AG09309 (cell line): ENCODE measurements at regions not wholly inside any gene's neighbourhood (a gene's known extent, or its start where the extent isn't known, plus 50 kb on each side); places are given as distances from the start of the nearest gene placed in this dataset.
A peak's percentile ranks its signal among the peaks of the same experiment; 100 is the strongest.
"Not testable (repeated sequence)": the region's sequence is repeated elsewhere in the genome, so short reads cannot be mapped to it uniquely, and the experiment has no call there.

ENCODE experiments used
- DNase-seq: peaks from one replicate; pipeline ENCODE4 v3.0.0-alpha.2; 2010; ENCODE audit warnings: low read depth
- H3K4me3 ChIP-seq: 2 replicates; pipeline ENCODE4 v1.5.1; 2011; ENCODE audit warnings: mild to moderate bottlenecking, low read depth, low read length, moderate library complexity; ENCODE audit not compliant: control insufficient read depth
- TF ChIP-seq, protein P1 (sequence below): IDR thresholded peaks from 2 replicates; pipeline ENCODE4 v1.5.1; 2011; ENCODE audit warnings: mild to moderate bottlenecking, low read depth, low read length, inconsistent platforms; ENCODE audit not compliant: insufficient read depth, control insufficient read depth; ENCODE audit errors: missing control alignments

DNA sequence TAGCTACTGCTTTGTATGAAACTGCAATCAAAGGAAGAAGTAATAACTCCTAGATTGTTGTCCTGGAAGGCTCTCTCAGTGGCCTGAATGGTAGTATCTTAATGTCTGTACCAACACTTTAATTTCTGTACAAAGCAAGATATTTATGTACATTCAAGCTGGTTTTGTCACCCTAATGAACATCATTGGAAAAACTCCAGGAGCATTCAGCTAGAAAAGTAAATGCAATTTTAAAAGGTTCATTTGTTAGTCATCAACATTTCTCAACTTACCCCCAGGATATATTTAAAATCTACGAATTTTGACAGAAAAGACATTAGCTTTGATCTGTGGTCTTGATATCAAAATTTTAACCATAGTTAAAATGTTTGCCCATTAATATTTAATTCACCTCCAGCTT is 80.0 kb upstream of the FGF13 start:
- DNase-seq, result no peak
- no peak overlapping the region for H3K4me3 ChIP-seq
- TF ChIP-seq, protein P1, sequence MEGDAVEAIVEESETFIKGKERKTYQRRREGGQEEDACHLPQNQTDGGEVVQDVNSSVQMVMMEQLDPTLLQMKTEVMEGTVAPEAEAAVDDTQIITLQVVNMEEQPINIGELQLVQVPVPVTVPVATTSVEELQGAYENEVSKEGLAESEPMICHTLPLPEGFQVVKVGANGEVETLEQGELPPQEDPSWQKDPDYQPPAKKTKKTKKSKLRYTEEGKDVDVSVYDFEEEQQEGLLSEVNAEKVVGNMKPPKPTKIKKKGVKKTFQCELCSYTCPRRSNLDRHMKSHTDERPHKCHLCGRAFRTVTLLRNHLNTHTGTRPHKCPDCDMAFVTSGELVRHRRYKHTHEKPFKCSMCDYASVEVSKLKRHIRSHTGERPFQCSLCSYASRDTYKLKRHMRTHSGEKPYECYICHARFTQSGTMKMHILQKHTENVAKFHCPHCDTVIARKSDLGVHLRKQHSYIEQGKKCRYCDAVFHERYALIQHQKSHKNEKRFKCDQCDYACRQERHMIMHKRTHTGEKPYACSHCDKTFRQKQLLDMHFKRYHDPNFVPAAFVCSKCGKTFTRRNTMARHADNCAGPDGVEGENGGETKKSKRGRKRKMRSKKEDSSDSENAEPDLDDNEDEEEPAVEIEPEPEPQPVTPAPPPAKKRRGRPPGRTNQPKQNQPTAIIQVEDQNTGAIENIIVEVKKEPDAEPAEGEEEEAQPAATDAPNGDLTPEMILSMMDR, result no peak

DNA sequence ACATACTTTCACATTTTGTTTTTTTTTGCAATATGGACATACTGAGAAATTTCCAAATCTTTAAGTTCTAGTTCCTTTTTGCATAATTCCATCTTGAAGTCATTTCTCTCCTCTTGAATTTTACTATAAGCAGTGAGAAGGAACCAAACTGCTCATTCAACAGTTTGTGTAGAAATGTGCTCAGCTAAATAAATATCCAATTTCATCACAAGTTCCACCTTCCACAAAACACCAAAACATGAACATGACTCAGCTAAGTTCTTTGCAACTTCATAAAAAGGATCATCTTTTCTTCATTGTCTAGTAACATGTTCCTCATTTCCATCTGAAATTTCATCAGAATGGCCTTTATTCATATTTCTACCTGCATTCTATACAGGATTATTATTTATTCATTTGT is 77.3 kb upstream of the FGF13 start:
- TF ChIP-seq, protein P1, result no peak
- no peak for DNase-seq
- no peak overlapping the region for H3K4me3 ChIP-seq

DNA sequence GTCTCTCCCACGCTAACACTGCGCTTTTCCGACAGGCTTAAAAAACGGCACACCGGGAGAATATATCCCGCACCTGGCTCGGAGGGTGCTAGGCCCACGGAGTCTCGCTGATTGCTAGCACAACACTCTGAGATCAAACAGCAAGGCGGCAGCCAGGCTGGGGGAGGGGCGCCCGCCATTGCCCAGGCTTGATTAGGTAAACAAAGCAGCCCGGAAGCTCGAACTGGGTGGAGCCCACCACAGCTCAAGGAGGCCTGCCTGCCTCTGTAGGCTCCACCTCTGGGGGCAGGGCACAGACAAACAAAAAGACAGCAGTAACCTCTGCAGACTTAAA is 67.0 kb upstream of the FGF13 start:
- DNase-seq, result not testable (repeated sequence)

DNA sequence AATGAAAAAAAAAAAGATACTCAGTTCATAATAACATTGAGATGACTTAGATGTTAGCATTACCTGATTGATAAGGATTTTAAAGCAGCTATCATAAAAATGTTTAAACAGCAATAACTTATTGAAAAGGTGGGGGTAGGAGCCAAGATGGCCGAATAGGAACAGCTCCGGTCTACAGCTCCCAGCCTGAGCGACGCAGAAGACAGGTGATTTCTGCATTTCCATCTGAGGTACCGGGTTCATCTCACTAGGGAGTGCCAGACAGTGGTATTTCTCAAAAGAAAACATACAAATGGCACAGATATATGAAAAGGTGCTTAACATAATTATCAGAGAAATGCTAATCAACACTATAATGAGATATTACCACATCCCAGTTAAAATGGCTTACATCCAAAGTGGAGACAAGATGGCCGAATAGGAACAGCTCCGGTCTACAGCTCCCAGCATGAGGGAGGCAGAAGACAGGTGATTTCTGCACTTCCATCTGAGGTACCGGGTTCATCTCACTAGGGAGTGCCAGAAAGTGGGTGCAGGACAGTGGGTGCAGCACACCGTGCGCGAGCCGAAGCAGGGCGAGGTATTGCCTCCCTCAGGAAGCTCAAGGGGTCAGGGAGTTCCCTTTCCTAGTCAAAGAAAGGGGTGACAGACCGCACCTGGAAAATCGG is 66.5 kb upstream of the FGF13 start:
- not testable (repeated sequence) for H3K4me3 ChIP-seq, DNase-seq

More for the DNA sequence above, 67.0 kb upstream of the FGF13 start:
- not testable (repeated sequence) for H3K4me3 ChIP-seq

DNA sequence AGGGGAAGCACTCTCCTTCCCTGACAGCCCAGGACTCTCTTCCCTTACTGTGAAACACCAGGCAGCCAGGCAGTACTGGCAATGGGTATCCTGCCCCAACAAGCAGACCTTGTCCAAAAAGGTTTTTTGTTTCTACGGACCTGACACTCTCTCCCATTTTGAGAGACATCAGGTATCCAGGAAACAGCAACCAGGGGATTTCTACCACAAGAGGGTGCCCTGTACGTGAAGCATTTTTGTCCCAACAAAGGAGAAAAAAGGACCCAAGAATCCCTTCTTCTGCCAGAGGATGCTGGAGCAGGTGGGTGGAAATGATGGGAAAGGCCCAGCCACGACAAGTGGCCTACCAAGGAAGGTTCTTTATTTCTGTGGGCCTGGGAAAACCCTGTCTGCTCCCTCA is 65.7 kb upstream of the FGF13 start:
- TF ChIP-seq, protein P1, result peak; percentile 15
- no peak for DNase-seq

DNA sequence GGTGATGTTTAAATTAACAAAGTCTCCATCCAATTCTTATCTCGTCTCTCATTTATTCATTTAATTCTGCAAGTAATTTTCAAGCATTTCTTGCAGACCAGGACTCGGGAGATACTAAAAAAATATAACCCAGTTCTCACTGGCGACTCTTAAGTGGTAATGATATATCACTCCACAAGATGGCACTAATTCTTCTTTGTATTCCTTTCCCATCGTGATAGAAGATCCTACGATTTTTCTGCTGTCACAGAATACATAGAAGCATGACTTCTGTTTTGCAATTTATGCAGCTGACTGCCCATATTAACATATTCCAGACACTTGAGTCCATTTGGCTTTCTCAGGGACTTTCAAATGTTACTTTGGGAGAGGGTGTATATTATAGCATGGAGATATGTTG is 64.0 kb upstream of the FGF13 start:
- TF ChIP-seq, protein P1, result peak; percentile 35
- DNase-seq, result no peak
- no peak overlapping the region for H3K4me3 ChIP-seq

More for the DNA sequence above, 65.7 kb upstream of the FGF13 start:
- no peak overlapping the region for H3K4me3 ChIP-seq

DNA sequence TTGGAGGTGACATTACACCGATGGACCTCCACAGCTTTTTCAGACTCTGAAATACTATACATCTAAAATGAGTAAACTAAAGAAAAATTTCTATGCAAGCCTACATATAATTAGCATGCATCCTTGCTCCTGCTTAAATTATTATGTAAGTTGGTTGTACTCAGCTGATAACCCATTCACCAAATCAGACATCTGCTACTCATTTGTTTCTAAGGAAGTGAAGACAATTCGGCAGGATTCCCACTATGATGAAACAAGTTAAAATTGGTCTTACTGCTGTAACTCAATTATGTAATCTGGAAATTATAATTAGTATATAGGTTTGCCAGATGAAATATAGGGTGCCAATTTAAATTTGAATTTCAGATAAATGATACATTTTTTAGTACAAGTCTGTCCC is 59.5 kb upstream of the FGF13 start:
- no peak for DNase-seq
- H3K4me3 ChIP-seq, result no peak overlapping the region
- TF ChIP-seq, protein P1, result no peak

DNA sequence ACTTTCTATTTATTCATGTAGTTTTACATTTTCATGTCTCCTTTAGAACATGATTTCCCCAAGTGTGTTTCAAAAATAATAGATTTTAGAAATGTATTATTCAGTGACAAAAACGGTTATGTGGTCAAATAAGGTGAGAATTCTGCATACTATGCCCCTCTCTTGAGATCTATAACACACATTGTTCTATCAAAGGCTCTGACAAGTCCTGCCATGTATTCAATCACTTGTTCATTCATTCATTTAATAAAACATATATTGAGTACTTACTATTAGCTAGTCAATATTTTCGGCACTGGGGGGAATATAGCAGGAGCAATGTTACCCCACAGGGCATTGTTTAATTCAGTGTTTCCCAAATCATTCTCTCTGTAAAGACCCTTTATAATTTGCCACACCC is 58.4 kb upstream of the FGF13 start:
- no peak overlapping the region for H3K4me3 ChIP-seq
- TF ChIP-seq, protein P1, result no peak
- no peak for DNase-seq
